ENCODE measurements at regions not wholly inside any gene's neighbourhood (a gene's known extent, or its start where the extent isn't known, plus 50 kb on each side); places are given as distances from the start of the nearest gene placed in this dataset.

DNA sequence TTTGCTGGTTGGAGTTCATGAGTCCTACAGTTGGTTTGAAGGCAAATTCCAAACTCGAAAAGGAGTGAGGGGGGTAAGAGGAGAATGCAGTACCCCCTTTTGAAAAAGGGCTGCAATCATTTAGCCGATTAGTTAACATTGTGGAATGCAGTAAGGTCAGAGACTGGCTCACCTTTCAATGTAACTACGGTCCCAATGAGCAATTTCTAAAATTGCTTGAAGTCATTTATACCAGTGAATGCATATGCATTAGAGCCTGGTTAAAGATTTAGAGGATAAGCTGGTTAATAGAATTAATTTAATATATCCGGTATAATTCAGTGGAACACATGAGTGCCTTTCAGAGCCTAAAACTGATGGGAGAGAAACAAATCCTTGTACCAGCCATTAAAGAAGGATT is 172.6 kb upstream of the PAPPA start:
- H3K4me1 Mint-ChIP-seq: no peaks in the 10 kb centered on the region
- no peak for ATAC-seq (ENCODE audit: low read depth)
- peaks cover 1% of the 10 kb centered on the region for H3K9me3 Mint-ChIP-seq
- no peak for DNase-seq
- peaks cover 2% of the 10 kb centered on the region for H3K27me3 Mint-ChIP-seq
- POLR2A ChIA-PET: no interaction called here
- H3K36me3 Mint-ChIP-seq: no peaks in the 10 kb centered on the region
- no peak overlapping the region for H3K4me3 Mint-ChIP-seq
- no peak overlapping the region for H3K27ac Mint-ChIP-seq

DNA sequence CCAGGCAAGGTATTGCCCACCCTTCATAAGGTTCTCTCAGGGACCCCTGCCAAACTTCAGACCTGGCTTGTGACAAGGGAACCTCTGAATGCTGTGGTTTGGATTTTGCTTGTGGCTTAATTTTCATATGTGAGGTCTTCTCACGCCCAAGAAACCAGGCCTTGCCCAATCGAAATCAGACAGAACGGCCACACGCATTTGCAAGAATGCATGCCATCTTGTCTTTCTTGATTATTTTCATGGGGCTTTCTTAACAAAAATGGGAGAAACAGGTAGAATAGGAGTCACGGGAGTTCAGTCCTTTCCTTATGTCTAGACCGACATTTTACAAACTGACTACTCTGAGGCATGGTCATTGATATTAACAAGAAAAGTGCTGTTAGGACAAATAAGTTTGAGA is 170.2 kb upstream of the PAPPA start:
- H3K27me3 Mint-ChIP-seq: peaks cover 2% of the 10 kb centered on the region
- no peak for ATAC-seq (ENCODE audit: low read depth)
- DNase-seq: no peak
- no peak overlapping the region for H3K27ac Mint-ChIP-seq
- no peaks in the 10 kb centered on the region for H3K36me3 Mint-ChIP-seq
- peaks cover 2% of the 10 kb centered on the region for H3K9me3 Mint-ChIP-seq
- no peak overlapping the region for H3K4me3 Mint-ChIP-seq
- POLR2A ChIA-PET: no interaction called here
- H3K4me1 Mint-ChIP-seq: no peaks in the 10 kb centered on the region

DNA sequence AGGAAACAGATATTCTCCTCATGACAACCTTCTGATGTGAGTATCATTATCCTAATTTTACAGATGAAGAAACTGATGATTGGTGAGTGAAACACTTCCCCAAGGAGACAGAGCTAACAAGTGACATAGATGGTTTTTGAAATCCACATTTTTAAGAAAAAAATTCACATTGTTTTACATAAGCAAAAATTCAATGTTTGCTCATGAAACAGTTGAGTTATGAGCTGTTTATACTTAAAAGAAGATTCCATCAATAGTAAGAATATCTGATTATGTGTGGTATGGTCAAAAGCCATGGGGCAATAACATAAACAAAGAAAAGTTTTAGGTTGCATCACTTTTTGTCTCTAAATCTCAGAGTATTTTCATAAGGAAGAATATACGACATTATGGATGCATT is 167.9 kb upstream of the PAPPA start:
- Mint-ChIP-seq H3K27me3 (peaks cover 2% of the 10 kb centered on the region), H3K27ac (no peak overlapping the region), H3K9me3 (peaks cover 2% of the 10 kb centered on the region), H3K4me1 (no peaks in the 10 kb centered on the region), H3K4me3 (no peak overlapping the region), H3K36me3 (no peaks in the 10 kb centered on the region)
- DNase-seq (no peak), ATAC-seq (ENCODE audit: low read depth) (no peak)
- POLR2A ChIA-PET: no interaction called here

DNA sequence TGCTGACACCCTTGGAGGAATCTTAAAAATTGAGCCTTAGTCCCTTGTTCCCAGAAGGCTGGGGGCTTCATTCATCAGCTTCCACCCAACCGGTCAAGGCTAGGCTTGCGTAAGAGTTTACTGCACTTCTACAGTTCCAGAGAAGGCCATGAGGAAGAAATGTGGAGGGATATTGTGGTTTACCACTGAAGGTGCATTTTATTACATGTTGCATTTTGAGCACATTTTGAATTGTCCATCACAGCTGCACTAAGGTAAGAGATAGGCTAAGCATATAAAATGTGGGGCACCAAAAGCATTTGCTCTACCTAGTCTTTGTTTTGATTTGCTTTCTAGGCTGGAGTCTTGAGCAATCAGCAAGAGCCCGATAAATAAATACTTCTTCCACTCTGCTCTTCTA is 167.1 kb upstream of the PAPPA start:
- Mint-ChIP-seq H3K36me3 (no peaks in the 10 kb centered on the region), H3K27ac (no peak overlapping the region), H3K27me3 (peaks cover 2% of the 10 kb centered on the region), H3K4me1 (no peaks in the 10 kb centered on the region), H3K4me3 (no peak overlapping the region), H3K9me3 (peaks cover 2% of the 10 kb centered on the region)
- POLR2A ChIA-PET: no interaction called here
- ATAC-seq (ENCODE audit: low read depth) (no peak), DNase-seq (no peak)

DNA sequence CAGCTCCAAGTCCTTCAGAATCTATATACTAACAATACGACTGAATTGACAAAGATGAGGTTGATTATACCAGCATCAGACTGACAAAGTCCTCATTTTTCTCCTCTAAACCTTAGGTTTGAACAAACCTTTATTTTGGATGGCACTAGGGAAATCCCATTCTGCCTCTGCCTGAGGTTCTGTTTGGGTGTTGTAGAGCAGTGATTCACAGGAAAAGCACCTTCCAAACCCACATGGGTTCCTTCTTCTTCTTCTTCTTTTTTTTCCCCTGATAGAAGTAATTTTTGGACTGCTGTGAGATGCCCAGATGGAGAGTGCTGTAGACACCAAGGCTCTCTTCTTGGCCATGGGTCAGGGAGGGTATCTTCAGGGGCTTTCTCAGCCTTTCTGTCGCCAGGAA is 164.9 kb upstream of the PAPPA start:
- POLR2A ChIA-PET: no interaction called here

DNA sequence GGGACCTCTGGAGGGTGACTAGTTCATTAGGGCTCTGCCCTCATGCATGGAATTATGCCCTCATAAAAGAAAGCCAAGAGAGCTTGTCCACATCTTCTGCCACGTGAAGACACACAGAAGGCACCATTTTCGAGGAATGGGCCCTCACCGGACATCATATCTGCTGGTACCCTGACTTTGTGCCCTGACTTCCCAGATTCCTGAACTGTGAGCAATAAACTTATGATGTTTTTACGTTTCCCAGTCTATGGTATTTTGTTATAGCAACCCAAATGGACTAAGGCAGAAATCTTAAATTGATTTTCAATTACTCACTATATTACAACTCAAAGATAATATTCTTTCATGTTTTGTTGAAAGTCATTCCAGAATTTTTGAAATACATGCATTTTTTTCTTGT is 163.8 kb upstream of the PAPPA start:
- Mint-ChIP-seq H3K9me3 (peaks cover 2% of the 10 kb centered on the region), H3K4me3 (no peak overlapping the region), H3K36me3 (no peaks in the 10 kb centered on the region), H3K27ac (no peak overlapping the region), H3K4me1 (no peaks in the 10 kb centered on the region), H3K27me3 (no peaks in the 10 kb centered on the region)
- DNase-seq: no peak
- ATAC-seq (ENCODE audit: low read depth): no peak
- POLR2A ChIA-PET: no interaction called here

More for the DNA sequence above, 164.9 kb upstream of the PAPPA start:
- ATAC-seq (ENCODE audit: low read depth) (no peak), DNase-seq (no peak)
- H3K4me1 Mint-ChIP-seq: no peaks in the 10 kb centered on the region
- no peaks in the 10 kb centered on the region for H3K27me3 Mint-ChIP-seq
- H3K27ac Mint-ChIP-seq: no peak overlapping the region
- H3K4me3 Mint-ChIP-seq: no peak overlapping the region
- peaks cover 2% of the 10 kb centered on the region for H3K9me3 Mint-ChIP-seq
- H3K36me3 Mint-ChIP-seq: no peaks in the 10 kb centered on the region

DNA sequence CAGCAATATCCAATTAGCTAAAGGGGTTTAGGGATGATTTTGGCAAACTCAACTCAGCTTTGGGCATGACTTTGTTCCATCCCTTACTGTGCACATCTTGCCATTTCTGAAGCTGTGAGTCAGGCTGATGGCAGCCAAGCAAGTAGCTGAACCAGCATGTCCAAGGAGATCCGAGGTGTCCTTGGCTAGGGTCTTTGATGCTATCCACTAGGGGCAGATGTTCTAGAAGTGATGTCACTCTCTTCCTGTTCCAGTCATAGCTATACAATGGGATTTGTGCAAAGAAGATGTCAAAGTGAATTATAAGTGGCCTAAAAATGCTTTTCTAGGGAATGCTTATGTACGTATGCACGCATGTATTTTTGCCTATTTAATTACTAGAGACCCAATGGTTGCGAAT is 160.8 kb upstream of the PAPPA start:
- H3K27ac Mint-ChIP-seq: no peak overlapping the region
- no peak for DNase-seq
- H3K4me3 Mint-ChIP-seq: no peak overlapping the region
- no peak for ATAC-seq (ENCODE audit: low read depth)
- H3K9me3 Mint-ChIP-seq: no peaks in the 10 kb centered on the region
- H3K36me3 Mint-ChIP-seq: no peaks in the 10 kb centered on the region
- POLR2A ChIA-PET: no interaction called here
- H3K4me1 Mint-ChIP-seq: no peaks in the 10 kb centered on the region
- H3K27me3 Mint-ChIP-seq: no peaks in the 10 kb centered on the region

DNA sequence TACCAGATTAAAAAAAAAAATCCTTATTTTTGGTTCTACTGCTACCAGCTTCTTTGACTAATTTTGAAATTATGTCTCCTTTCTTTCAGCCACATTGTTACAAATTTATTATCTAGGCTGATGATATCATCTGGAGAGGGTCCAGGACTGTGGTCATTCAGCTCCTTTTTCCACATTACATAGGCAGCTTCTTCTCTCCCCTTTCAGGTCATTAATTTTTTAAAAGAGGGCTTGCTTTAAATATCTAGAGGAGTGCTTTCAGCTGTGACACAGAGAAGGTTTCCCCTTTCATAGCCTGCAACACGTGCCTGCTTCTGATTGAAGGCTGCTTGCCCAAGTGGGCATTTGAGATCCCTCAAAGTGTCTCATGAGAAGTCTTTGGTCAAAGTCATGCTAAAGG is 155.7 kb upstream of the PAPPA start:
- Mint-ChIP-seq H3K9me3 (no peaks in the 10 kb centered on the region), H3K4me1 (no peaks in the 10 kb centered on the region), H3K4me3 (no peak overlapping the region), H3K36me3 (no peaks in the 10 kb centered on the region), H3K27ac (no peak overlapping the region), H3K27me3 (no peaks in the 10 kb centered on the region)
- ATAC-seq (ENCODE audit: low read depth): no peak
- no peak for DNase-seq
- POLR2A ChIA-PET: no interaction called here

DNA sequence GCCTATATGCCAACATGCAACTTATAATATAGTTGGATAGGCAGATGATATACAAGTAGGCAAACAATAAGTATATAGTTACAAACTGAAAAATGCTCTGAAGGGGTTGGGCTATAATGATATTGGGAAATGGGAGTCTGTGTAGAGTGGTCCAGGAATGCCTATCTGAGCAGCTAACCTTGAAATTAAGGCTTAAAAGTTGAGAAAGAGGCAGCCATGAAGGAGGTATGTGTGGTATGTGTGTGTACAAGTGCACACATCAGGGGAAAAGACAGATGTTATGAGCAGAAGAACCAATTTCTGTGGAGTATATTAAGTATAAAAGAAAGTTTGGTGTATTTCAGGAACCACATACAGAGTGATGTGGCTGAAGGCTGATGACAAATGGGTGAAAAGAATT is 154.9 kb upstream of the PAPPA start:
- Mint-ChIP-seq H3K4me3 (no peak overlapping the region), H3K9me3 (no peaks in the 10 kb centered on the region), H3K36me3 (no peaks in the 10 kb centered on the region), H3K4me1 (no peaks in the 10 kb centered on the region), H3K27ac (no peak overlapping the region), H3K27me3 (no peaks in the 10 kb centered on the region)
- ATAC-seq (ENCODE audit: low read depth) (no peak), DNase-seq (no peak)
- POLR2A ChIA-PET: no interaction called here

DNA sequence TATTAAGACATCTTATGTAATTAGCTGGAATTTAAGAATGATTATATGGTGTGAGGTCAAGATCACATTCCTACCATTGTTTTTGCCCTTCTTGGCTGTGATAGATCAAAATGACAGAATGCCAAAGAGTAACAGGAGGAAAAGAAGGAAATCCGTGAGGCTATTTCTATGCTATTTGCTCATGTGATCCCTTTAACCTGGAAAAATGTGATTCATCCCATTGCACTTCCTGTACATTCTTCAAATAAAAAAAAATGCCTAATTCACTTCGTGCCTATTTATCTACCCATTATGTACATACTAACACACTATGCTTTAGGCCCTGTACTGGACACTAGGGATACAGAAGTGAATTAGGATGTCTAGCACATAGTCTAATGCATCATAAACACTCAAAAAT is 154.1 kb upstream of the PAPPA start:
- H3K27ac Mint-ChIP-seq: no peak overlapping the region
- no peak for DNase-seq
- POLR2A ChIA-PET: no interaction called here
- no peaks in the 10 kb centered on the region for H3K4me1 Mint-ChIP-seq
- ATAC-seq (ENCODE audit: low read depth): no peak
- no peaks in the 10 kb centered on the region for H3K9me3 Mint-ChIP-seq
- no peaks in the 10 kb centered on the region for H3K36me3 Mint-ChIP-seq
- no peak overlapping the region for H3K4me3 Mint-ChIP-seq
- H3K27me3 Mint-ChIP-seq: no peaks in the 10 kb centered on the region

DNA sequence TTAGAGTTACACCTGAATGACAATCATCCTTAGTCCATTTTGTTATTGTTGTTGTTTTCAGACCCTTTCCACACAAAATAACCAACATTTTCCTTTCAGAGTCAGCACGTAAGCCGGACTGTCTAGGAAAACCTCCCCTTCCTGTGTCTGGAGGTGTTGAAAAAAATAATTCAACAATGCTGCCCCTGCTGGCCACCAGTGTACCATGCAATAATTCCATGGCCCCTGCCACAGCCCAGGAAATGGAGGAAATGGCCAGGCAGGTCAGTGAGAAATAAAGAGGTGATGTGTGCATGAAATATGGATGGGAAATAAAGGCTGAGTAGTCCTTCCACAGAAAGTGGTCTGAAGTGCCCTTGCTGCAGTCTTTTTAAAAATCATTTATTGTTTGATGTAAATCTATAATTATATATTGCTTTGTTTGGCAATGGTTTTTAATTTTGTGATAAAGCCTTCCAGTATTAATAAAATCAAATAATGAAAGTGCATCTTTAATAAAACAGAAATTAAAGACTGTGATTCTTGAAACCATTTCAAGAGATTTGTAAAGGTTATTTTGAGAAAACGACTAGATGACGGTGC is 152.8 kb upstream of the PAPPA start:
- DNase-seq: no peak
- Mint-ChIP-seq H3K36me3 (no peaks in the 10 kb centered on the region), H3K9me3 (no peaks in the 10 kb centered on the region)

DNA sequence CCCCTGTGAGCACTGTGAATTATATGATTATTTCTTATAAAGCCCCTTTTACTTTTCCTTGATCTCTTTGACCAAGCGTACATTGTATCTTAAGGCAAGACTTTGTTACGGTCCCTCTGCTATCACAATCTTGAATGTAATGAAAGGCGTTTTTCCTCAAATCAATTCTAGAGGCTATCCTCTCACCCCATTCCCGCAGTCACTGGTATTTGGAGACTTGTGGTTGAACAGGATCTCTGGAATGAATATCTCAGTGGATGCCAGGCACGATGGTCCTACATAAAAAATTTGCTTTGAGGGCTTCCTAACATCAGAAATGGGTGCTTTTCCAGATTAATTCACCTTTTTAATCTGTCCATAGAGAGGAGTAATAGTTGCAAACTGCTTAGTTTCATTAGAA is 151.4 kb upstream of the PAPPA start:
- H3K27ac Mint-ChIP-seq: no peak overlapping the region
- no peaks in the 10 kb centered on the region for H3K4me1 Mint-ChIP-seq
- no peaks in the 10 kb centered on the region for H3K27me3 Mint-ChIP-seq
- no peak overlapping the region for H3K4me3 Mint-ChIP-seq
- H3K36me3 Mint-ChIP-seq: no peaks in the 10 kb centered on the region
- ATAC-seq (ENCODE audit: low read depth): no peak
- DNase-seq: no peak
- H3K9me3 Mint-ChIP-seq: no peaks in the 10 kb centered on the region
- POLR2A ChIA-PET: no interaction called here

More for the DNA sequence above, 152.8 kb upstream of the PAPPA start:
- Mint-ChIP-seq H3K27ac (no peak overlapping the region), H3K27me3 (no peaks in the 10 kb centered on the region), H3K4me1 (no peaks in the 10 kb centered on the region), H3K4me3 (no peak overlapping the region)
- ATAC-seq (ENCODE audit: low read depth): no peak
- POLR2A ChIA-PET: no interaction called here

DNA sequence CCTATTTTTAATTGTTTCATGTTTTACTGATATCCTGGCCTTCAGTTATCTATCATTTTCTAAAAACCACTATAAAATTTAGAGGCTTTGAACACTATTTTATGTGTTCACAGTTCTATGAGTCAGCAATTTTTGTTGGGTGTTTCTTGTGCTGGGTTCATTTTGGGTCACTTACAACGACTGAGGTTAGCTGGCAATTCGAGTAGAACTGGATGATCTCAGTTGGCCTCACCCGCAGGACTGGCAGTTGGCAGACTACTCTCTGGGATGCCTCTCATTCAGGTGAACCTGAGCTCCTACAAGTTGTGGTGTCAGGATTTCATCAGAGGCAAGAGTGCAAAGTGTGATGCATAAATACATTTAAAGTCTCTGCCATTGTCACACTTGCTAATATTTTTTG is 151.0 kb upstream of the PAPPA start:
- no peak for DNase-seq
- POLR2A ChIA-PET: no interaction called here
- H3K4me3 Mint-ChIP-seq: no peak overlapping the region
- ATAC-seq (ENCODE audit: low read depth): no peak
- H3K4me1 Mint-ChIP-seq: no peaks in the 10 kb centered on the region
- H3K27me3 Mint-ChIP-seq: no peaks in the 10 kb centered on the region
- no peak overlapping the region for H3K27ac Mint-ChIP-seq
- no peaks in the 10 kb centered on the region for H3K9me3 Mint-ChIP-seq
- H3K36me3 Mint-ChIP-seq: no peaks in the 10 kb centered on the region

DNA sequence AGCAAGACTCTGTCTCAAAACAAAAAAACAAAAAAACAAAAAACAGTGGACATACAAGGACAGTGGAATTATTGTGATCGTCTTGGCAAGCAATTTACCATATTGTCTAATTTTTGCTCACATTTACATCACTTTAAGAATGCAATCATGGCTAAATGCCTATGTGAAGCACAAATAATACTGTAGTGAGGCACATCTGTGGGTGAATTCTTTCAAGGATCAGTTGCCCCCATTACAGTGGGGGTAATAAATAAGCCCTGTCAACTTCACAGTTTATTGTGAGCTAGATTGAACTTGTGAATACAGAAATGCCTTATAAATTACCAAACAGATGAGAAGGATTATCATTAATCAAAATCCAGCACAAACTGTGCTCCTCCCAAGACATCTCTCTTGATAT is 150.2 kb upstream of the PAPPA start:
- Mint-ChIP-seq H3K4me3 (no peak overlapping the region), H3K9me3 (peaks cover 4% of the 10 kb centered on the region), H3K36me3 (no peaks in the 10 kb centered on the region), H3K27me3 (no peaks in the 10 kb centered on the region), H3K27ac (no peak overlapping the region), H3K4me1 (no peaks in the 10 kb centered on the region)
- DNase-seq (no peak), ATAC-seq (ENCODE audit: low read depth) (no peak)
- POLR2A ChIA-PET: no interaction called here

DNA sequence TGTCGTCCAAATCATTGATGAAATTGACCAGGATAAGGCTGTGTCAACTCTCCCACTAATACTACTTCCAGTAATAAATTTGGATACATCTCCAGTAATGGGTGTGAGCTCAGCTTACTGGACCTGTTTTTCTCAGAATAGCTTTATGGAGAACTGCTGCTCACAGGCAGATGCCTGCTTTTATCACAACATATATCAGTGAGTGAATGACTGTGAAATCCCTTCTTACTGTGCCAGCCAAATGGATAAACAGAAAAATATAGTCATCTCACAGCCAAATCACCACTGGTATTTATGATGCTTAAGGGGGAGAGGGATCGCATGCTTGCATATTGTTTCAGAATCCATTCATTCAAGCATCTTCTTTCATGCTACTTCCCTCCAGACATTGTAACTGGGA is 148.4 kb upstream of the PAPPA start:
- ATAC-seq (ENCODE audit: low read depth): no peak
- no peaks in the 10 kb centered on the region for H3K27me3 Mint-ChIP-seq
- H3K4me3 Mint-ChIP-seq: no peak overlapping the region
- H3K27ac Mint-ChIP-seq: no peak overlapping the region
- no peaks in the 10 kb centered on the region for H3K4me1 Mint-ChIP-seq
- H3K36me3 Mint-ChIP-seq: no peaks in the 10 kb centered on the region
- POLR2A ChIA-PET: no interaction called here
- peaks cover 4% of the 10 kb centered on the region for H3K9me3 Mint-ChIP-seq
- DNase-seq: no peak
